ENCODE measurements at regions not wholly inside any gene's neighbourhood (a gene's known extent, or its start where the extent isn't known, plus 50 kb on each side); places are given as distances from the start of the nearest gene placed in this dataset.

DNA sequence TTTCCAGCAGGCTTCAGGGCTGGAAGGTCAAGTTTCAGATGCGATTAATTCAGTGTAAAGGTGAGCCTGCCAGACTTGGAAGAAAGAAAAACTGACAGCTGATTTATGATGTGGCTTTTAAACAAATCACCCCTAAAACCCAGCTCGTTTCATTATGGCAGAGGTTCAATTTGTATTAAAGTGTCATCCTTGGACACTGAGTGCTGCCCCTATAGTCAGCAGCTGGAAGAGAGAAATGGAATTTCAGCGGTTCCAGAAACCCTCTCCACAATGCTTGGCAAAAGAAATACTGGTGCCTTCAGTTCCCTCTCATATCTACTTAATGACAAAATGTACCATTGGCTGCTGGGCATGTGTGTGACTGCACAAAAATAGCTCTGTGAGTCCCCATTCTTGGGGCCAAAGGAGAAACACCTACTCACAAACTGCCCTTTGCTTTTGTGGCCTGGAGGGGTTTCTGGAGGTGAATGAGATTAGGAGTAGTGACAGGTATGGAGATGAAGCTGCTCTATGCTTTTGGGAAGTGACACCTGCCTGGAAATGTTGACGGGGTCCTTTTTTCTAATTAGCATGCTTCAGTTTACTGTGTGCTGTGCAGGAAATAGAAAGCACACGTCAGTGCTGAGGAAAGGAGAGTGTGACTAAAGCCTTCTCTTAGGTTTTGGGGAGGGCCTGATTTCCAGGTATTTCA, 95.1 kb upstream of the TSPAN2 start:
- TF ChIP-seq, protein P1, sequence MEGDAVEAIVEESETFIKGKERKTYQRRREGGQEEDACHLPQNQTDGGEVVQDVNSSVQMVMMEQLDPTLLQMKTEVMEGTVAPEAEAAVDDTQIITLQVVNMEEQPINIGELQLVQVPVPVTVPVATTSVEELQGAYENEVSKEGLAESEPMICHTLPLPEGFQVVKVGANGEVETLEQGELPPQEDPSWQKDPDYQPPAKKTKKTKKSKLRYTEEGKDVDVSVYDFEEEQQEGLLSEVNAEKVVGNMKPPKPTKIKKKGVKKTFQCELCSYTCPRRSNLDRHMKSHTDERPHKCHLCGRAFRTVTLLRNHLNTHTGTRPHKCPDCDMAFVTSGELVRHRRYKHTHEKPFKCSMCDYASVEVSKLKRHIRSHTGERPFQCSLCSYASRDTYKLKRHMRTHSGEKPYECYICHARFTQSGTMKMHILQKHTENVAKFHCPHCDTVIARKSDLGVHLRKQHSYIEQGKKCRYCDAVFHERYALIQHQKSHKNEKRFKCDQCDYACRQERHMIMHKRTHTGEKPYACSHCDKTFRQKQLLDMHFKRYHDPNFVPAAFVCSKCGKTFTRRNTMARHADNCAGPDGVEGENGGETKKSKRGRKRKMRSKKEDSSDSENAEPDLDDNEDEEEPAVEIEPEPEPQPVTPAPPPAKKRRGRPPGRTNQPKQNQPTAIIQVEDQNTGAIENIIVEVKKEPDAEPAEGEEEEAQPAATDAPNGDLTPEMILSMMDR (IDR thresholded peaks at IDR 0.05) = no peak
- TF ChIP-seq POLR2A (IDR thresholded peaks at IDR 0.05) = no peak

Measured in lower leg skin (tissue), 3 donors.